ENCODE measurements at regions not wholly inside any gene's neighbourhood (a gene's known extent, or its start where the extent isn't known, plus 50 kb on each side); places are given as distances from the start of the nearest gene placed in this dataset.

DNA sequence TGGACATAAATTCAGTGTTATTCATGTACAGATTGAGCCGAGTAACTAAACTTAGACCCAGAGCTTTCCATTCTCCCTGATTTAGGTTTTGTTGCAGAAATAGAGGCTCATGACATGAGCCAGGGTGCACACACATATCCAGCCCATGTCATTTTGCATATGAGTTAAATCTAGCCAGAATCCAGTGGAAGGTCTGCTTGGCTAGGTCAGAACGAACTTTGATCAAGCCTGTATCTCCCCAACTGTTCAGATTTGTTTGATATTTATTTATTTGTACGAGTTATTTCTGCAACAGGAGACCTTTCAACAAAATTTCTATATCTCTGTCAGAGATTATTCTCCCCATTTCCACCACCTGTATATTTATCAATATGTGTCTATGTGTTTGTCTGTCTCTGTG is 247.5 kb upstream of the THBS1 start:
- H3K4ac ChIP-seq (ENCODE audit: low read length), result no peak overlapping the region
- H3K4me1 ChIP-seq (ENCODE audit: control insufficient read depth in 2 of 2, insufficient read depth in 1 of 2, low read depth in 1 of 2, low read length in 2 of 2), result peaks cover 0 to 1% of the 10 kb centered on the region in 2 donors
- no peaks in the 10 kb centered on the region for H3K79me1 ChIP-seq (ENCODE audit: low read depth, low read length)
- no peak overlapping the region for H3K14ac ChIP-seq (ENCODE audit: low read length)
- no peak overlapping the region for H3K4me3 ChIP-seq (ENCODE audit: low read length in 2 of 2)
- WGBS, 2 donors (ENCODE audit: extremely low coverage in 2 of 2, insufficient read length in 2 of 2, insufficient replicate concordance in 1 of 2), result no CpG with 5 or more reads among the region's 3 CpGs
- no peak overlapping the region for H3K23ac ChIP-seq (ENCODE audit: low read depth, low read length, poor library complexity)
- no peak overlapping the region for H2BK120ac ChIP-seq (ENCODE audit: low read depth, low read length)
- DNase-seq (ENCODE audit: low spot score), result no peak
- H2AFZ ChIP-seq (ENCODE audit: low read length), result no peak overlapping the region
- H2BK5ac ChIP-seq (ENCODE audit: low read length), result no peak overlapping the region
- no peak overlapping the region for H3K4me2 ChIP-seq (ENCODE audit: insufficient read depth, low read length, poor library complexity, severe bottlenecking)
- H3K27ac ChIP-seq (replicated peaks; ENCODE audit: low read length), result no peak overlapping the region
- H3K9me3 ChIP-seq (replicated peaks in 1 of 2; ENCODE audit: control insufficient read depth in 2 of 2, insufficient read depth in 1 of 2, low read depth in 1 of 2, low read length in 2 of 2), result no peaks in the 10 kb centered on the region
- no peak overlapping the region for H4K91ac ChIP-seq (ENCODE audit: low read depth, low read length, poor library complexity)
- H4K8ac ChIP-seq (ENCODE audit: low read depth, low read length), result no peak overlapping the region
- no peak overlapping the region for H3K9ac ChIP-seq (ENCODE audit: low read depth, low read length, poor library complexity)
- no peak overlapping the region for H2AK5ac ChIP-seq (ENCODE audit: low read depth, low read length)
- H2BK12ac ChIP-seq (ENCODE audit: low read length), result no peak overlapping the region
- H3K18ac ChIP-seq (ENCODE audit: low read length), result no peak overlapping the region
- no peaks in the 10 kb centered on the region for H3K36me3 ChIP-seq (replicated peaks in 1 of 2; ENCODE audit: control insufficient read depth in 2 of 2, insufficient read depth in 2 of 2, low read length in 2 of 2)
- no peaks in the 10 kb centered on the region for H3K27me3 ChIP-seq (ENCODE audit: control insufficient read depth in 3 of 3, insufficient read depth in 3 of 3, low read depth in 1 of 3, low read length in 3 of 3)
- H2BK15ac ChIP-seq (ENCODE audit: low read length), result no peak overlapping the region

DNA sequence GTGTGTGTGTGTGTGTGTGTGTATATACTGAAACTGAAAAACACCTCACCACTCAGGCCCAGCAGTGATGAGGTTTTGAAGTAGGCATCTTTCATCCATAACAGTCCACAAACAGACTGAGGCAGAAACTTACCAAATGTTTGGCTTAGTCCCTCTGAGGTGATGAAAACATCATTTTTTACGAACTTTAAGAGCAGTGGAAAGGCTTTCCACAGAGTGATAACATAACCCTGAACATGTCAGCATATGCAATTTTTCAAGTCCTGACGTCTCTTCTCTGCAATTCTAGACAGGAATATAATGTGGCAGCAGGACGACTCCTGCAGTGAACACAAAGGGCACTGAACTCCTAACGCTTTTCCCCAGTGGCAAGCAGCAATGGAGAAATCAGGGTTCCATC is 247.0 kb upstream of the THBS1 start:
- DNase-seq (ENCODE audit: low spot score), result no peak
- Histone ChIP-seq H2BK5ac (ENCODE audit: low read length) (no peak overlapping the region), H3K4me1 (ENCODE audit: control insufficient read depth in 2 of 2, insufficient read depth in 1 of 2, low read depth in 1 of 2, low read length in 2 of 2) (peaks cover 0 to 1% of the 10 kb centered on the region in 2 donors), H3K4me2 (ENCODE audit: insufficient read depth, low read length, poor library complexity, severe bottlenecking) (no peak overlapping the region), H3K9me3 (replicated peaks in 1 of 2; ENCODE audit: control insufficient read depth in 2 of 2, insufficient read depth in 1 of 2, low read depth in 1 of 2, low read length in 2 of 2) (no peaks in the 10 kb centered on the region), H3K4ac (ENCODE audit: low read length) (no peak overlapping the region), H2BK15ac (ENCODE audit: low read length) (no peak overlapping the region), H3K18ac (ENCODE audit: low read length) (no peak overlapping the region), H3K23ac (ENCODE audit: low read depth, low read length, poor library complexity) (no peak overlapping the region), H3K4me3 (ENCODE audit: low read length in 2 of 2) (no peak overlapping the region), H3K27me3 (ENCODE audit: control insufficient read depth in 3 of 3, insufficient read depth in 3 of 3, low read depth in 1 of 3, low read length in 3 of 3) (no peaks in the 10 kb centered on the region), H3K9ac (ENCODE audit: low read depth, low read length, poor library complexity) (no peak overlapping the region), H3K79me1 (ENCODE audit: low read depth, low read length) (no peaks in the 10 kb centered on the region), H3K36me3 (replicated peaks in 1 of 2; ENCODE audit: control insufficient read depth in 2 of 2, insufficient read depth in 2 of 2, low read length in 2 of 2) (no peaks in the 10 kb centered on the region), H2AFZ (ENCODE audit: low read length) (no peak overlapping the region), H2AK5ac (ENCODE audit: low read depth, low read length) (no peak overlapping the region), H4K91ac (ENCODE audit: low read depth, low read length, poor library complexity) (no peak overlapping the region), H2BK12ac (ENCODE audit: low read length) (no peak overlapping the region), H2BK120ac (ENCODE audit: low read depth, low read length) (no peak overlapping the region), H3K14ac (ENCODE audit: low read length) (no peak overlapping the region), H4K8ac (ENCODE audit: low read depth, low read length) (no peak overlapping the region), H3K27ac (replicated peaks; ENCODE audit: low read length) (no peak overlapping the region)
- WGBS, 2 donors (ENCODE audit: extremely low coverage in 2 of 2, insufficient read length in 2 of 2, insufficient replicate concordance in 1 of 2), result no CpG with 5 or more reads among the region's 4 CpGs

DNA sequence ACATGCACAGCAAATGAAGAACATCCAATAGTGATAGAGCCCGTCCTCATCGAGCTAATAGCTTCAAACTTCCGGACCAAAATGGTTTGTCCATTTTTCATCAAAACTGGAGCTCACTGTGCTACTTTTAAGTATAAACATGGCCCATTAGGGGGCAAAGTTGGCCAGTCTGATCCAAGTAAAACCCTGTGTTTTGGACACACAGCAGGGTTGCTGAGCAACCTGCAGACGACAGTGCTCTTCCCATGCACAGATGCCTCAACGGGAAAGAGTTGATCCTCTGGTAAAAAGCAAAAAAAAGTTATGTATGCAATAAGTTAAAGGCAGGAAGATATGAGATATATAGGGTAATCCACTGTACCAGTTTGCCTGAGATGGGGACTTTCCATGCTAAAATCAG is 244.0 kb upstream of the THBS1 start:
- no CpG with 5 or more reads among the region's 5 CpGs for WGBS, 2 donors (ENCODE audit: extremely low coverage in 2 of 2, insufficient read length in 2 of 2, insufficient replicate concordance in 1 of 2)
- Histone ChIP-seq H3K18ac (ENCODE audit: low read length) (no peak overlapping the region), H3K4ac (ENCODE audit: low read length) (no peak overlapping the region), H2AFZ (ENCODE audit: low read length) (no peak overlapping the region), H2BK12ac (ENCODE audit: low read length) (no peak overlapping the region), H3K27ac (replicated peaks; ENCODE audit: low read length) (no peak overlapping the region), H4K8ac (ENCODE audit: low read depth, low read length) (no peak overlapping the region), H2BK5ac (ENCODE audit: low read length) (no peak overlapping the region), H2AK5ac (ENCODE audit: low read depth, low read length) (no peak overlapping the region), H3K14ac (ENCODE audit: low read length) (no peak overlapping the region), H2BK120ac (ENCODE audit: low read depth, low read length) (no peak overlapping the region), H3K23ac (ENCODE audit: low read depth, low read length, poor library complexity) (no peak overlapping the region), H3K4me1 (ENCODE audit: control insufficient read depth in 2 of 2, insufficient read depth in 1 of 2, low read depth in 1 of 2, low read length in 2 of 2) (no peaks in the 10 kb centered on the region), H3K79me1 (ENCODE audit: low read depth, low read length) (no peaks in the 10 kb centered on the region), H2BK15ac (ENCODE audit: low read length) (no peak overlapping the region), H3K4me3 (ENCODE audit: low read length in 2 of 2) (no peak overlapping the region), H4K91ac (ENCODE audit: low read depth, low read length, poor library complexity) (no peak overlapping the region), H3K36me3 (replicated peaks in 1 of 2; ENCODE audit: control insufficient read depth in 2 of 2, insufficient read depth in 2 of 2, low read length in 2 of 2) (no peaks in the 10 kb centered on the region), H3K9ac (ENCODE audit: low read depth, low read length, poor library complexity) (no peak overlapping the region), H3K9me3 (replicated peaks in 1 of 2; ENCODE audit: control insufficient read depth in 2 of 2, insufficient read depth in 1 of 2, low read depth in 1 of 2, low read length in 2 of 2) (no peaks in the 10 kb centered on the region), H3K4me2 (ENCODE audit: insufficient read depth, low read length, poor library complexity, severe bottlenecking) (no peak overlapping the region), H3K27me3 (ENCODE audit: control insufficient read depth in 3 of 3, insufficient read depth in 3 of 3, low read depth in 1 of 3, low read length in 3 of 3) (no peaks in the 10 kb centered on the region)
- no peak for DNase-seq (ENCODE audit: low spot score)

DNA sequence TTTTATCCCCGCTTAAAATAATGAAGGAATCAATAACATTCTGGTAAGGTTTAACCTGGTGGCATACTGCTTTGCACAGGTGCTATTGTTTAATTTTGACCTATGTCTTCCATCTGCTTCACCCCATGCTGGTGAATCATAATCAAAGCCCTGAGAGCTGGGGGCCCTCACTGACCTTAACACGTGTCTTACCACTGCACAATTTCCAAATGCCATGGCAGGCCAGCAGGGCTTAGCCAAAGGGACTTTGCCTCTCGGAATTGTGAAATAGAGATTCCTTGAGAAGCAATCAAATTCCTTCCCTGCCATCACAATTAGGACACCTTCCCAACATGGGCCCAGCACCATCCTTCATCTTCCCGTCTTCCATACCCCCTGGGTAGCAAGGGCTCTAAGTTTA is 242.6 kb upstream of the THBS1 start:
- no peak overlapping the region for H2AFZ ChIP-seq (ENCODE audit: low read length)

More for the DNA sequence above, 242.6 kb upstream of the THBS1 start:
- no peak overlapping the region for H3K4me2 ChIP-seq (ENCODE audit: insufficient read depth, low read length, poor library complexity, severe bottlenecking)
- H4K8ac ChIP-seq (ENCODE audit: low read depth, low read length), result no peak overlapping the region
- H2BK15ac ChIP-seq (ENCODE audit: low read length), result no peak overlapping the region
- H3K27ac ChIP-seq (replicated peaks; ENCODE audit: low read length), result no peak overlapping the region
- H2BK5ac ChIP-seq (ENCODE audit: low read length), result no peak overlapping the region
- no peak overlapping the region for H3K14ac ChIP-seq (ENCODE audit: low read length)
- H2BK12ac ChIP-seq (ENCODE audit: low read length), result no peak overlapping the region
- no peak overlapping the region for H3K4ac ChIP-seq (ENCODE audit: low read length)
- H3K79me1 ChIP-seq (ENCODE audit: low read depth, low read length), result no peaks in the 10 kb centered on the region
- no peak overlapping the region for H3K18ac ChIP-seq (ENCODE audit: low read length)
- DNase-seq (ENCODE audit: low spot score), result no peak
- WGBS, 2 donors (ENCODE audit: extremely low coverage in 2 of 2, insufficient read length in 2 of 2, insufficient replicate concordance in 1 of 2), result no CpG with 5 or more reads among the region's 4 CpGs
- H3K36me3 ChIP-seq (replicated peaks in 1 of 2; ENCODE audit: control insufficient read depth in 2 of 2, insufficient read depth in 2 of 2, low read length in 2 of 2), result no peaks in the 10 kb centered on the region
- no peak overlapping the region for H3K9ac ChIP-seq (ENCODE audit: low read depth, low read length, poor library complexity)
- H4K91ac ChIP-seq (ENCODE audit: low read depth, low read length, poor library complexity), result no peak overlapping the region
- H3K4me1 ChIP-seq (ENCODE audit: control insufficient read depth in 2 of 2, insufficient read depth in 1 of 2, low read depth in 1 of 2, low read length in 2 of 2), result no peaks in the 10 kb centered on the region
- no peaks in the 10 kb centered on the region for H3K27me3 ChIP-seq (ENCODE audit: control insufficient read depth in 3 of 3, insufficient read depth in 3 of 3, low read depth in 1 of 3, low read length in 3 of 3)
- no peaks in the 10 kb centered on the region for H3K9me3 ChIP-seq (replicated peaks in 1 of 2; ENCODE audit: control insufficient read depth in 2 of 2, insufficient read depth in 1 of 2, low read depth in 1 of 2, low read length in 2 of 2)
- no peak overlapping the region for H2AK5ac ChIP-seq (ENCODE audit: low read depth, low read length)
- no peak overlapping the region for H2BK120ac ChIP-seq (ENCODE audit: low read depth, low read length)
- no peak overlapping the region for H3K23ac ChIP-seq (ENCODE audit: low read depth, low read length, poor library complexity)
- no peak overlapping the region for H3K4me3 ChIP-seq (ENCODE audit: low read length in 2 of 2)

Data from neuronal stem cell (in vitro differentiated cells).